ENCODE measurements at regions not wholly inside any gene's neighbourhood (a gene's known extent, or its start where the extent isn't known, plus 50 kb on each side); places are given as distances from the start of the nearest gene placed in this dataset.
"Not testable (repeated sequence)": the region's sequence is repeated elsewhere in the genome, so short reads cannot be mapped to it uniquely, and the experiment has no call there.

DNA sequence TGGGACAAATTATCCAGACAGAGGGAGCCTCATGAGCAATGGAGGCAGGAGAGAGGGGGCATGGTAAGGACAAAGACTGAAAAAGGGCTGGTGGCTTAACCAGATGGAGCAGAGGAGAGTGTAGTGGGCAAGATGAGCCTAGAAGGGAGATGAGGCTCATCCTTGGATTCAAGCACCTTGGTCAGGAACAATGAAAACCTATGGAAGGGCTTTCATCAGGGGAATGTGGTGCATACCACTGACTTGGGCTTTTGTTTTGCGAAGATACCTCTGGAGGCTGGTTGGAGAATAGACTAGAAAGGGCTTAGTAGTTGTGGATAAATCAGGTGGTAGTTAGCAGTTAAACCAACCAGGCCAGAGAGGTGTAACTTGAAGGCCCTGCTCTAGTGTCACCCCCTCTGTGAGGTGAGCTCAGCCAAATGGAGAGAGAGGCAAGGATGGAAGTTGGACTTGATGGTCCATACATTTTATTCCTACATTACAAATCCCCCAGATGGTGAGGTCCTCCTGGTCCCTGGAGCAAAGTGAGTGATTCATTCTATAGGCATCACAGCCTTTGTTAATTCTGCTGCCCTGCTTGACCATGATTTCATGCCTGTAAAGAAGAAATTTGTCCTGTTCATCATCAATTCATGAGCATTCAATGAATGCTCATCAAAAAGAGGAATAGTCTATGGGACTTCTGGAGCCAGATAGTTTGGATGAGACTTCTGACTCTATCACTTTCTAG, 264.8 kb upstream of the IGFBP7 start:
- no peak for DNase-seq

DNA sequence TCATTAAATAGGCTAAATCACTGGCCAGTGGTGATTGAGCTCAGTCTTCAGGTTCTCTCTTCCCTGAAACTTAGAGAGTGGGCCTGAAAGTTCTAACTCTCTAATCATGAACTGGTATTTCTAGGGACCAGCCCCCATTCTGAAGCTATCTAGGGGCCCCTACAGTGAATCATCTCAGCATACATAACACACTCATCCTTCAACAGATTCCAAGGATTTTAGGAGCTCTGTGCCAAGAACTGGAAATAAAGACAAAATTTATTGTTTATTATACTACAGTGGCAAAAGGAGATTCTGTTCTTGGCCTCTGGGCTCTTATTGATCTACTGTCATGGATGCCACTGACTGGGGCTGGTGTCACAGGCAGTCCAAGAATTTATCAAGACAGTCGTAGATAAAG, 263.8 kb upstream of the IGFBP7 start:
- no peak for DNase-seq

GRCh38 chr4:57371671-57372070, 261.5 kb upstream of the IGFBP7 start:
- DNase-seq, result no peak

GRCh38 chr4:57370691-57371090, 260.5 kb upstream of the IGFBP7 start:
- DNase-seq, result no peak

DNA sequence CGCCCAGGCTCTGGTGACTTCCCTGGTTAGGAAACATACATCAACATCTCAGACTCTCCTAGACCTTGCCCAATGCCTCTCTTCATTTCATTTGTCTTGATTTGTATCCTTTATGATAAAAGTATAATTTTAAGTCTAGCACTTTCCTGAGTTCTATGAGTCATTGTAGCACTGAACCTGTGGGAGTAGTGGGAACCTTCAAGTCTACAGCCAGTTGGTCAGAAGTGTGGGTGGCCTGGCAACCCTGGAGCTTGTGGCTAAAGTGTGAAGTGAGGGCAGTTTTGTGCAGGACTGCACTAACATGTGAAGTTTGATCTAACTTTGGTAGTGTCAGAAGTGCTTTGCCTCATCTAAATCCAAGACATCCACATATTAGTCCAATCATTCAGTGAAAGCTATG, 259.3 kb upstream of the IGFBP7 start:
- no peak for DNase-seq

DNA sequence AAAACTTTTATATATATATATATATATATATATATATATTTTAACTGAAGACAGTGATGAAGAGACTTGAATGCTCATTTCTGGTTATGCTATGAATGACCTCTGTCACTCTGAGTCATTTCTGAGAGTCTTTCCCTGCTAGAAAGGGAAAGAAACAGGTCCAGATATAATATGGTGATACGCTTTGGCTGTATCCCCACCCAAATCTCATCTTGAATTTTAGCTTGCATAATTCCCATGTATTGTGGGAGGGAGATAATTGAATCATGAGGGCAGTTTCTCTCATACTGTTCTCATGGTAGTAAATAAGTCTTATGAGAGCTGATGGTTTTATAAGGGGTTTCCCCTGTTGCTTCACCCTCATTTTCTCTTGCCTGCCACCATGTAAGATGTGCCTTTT, 254.1 kb upstream of the IGFBP7 start:
- no peak for DNase-seq

GRCh38 chr4:57363346-57363745, 253.2 kb upstream of the IGFBP7 start:
- DNase-seq, result no peak

- no peak for DNase-seq
These were observed 250.5 kb upstream of the IGFBP7 start for GRCh38 chr4:57360681-57361080.

- no peak for DNase-seq
These were observed 245.0 kb upstream of the IGFBP7 start for GRCh38 chr4:57355101-57355665.

DNA sequence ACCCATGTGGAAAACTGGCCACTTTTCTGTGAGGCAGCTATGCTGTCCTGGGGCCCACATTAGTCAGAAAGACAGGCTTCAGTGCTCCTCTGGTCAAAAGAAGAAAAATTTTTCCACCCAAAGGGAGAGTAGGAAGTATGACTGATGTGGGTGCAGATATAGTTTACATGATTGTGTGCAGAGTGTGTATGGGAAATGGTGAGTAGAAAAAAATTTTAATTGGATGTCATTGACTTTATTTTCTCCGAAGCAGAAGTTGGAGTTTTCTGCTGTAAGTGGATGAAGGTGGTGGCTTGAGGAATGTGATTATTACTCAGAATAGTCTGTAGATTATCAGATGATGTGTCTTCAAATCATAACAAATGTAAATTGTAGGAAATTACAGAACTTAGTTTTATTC, 241.5 kb upstream of the IGFBP7 start:
- no peak for DNase-seq

- no peak for DNase-seq
These were observed 234.1 kb upstream of the IGFBP7 start for GRCh38 chr4:57344296-57344695.

DNA sequence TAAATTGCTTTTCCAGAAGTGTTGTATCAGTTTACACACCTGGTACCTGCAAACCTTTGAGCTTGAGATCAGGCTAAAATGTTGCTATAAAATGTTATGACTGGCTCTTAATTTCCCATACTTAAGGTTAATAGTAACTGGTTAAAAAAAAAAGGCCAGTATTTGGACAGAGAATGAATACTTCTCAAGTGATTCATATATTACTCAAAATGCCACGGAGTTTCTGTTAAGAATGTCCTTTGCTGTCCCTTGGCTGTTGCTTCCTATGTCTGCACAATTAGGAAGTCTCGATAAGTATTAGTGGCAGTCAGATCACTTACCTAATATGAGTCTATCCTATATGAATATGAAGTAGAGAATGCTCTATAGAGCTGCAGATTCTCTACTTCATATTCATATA, 232.2 kb upstream of the IGFBP7 start:
- DNase-seq, result no peak

DNA sequence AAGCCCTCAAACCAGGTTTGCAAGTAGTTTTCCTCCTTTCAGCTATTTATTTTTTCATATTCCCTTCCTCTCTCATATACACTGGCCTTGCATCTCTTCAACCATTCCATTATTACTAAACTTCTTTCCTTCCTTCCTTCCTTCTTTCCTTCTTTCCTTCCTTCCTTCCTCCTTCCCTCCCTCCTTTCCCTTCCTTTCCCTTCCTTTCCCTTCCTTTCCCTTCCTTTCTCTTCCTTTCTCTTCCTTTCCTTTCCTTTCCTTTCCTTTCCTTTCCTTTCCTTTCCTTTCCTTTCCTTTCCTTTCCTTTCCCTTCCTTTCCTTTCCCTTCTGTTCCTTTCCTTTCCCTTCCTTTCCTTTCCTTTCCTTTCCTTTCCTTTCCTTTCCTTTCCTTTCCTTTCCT, 228.7 kb upstream of the IGFBP7 start:
- DNase-seq, result not testable (repeated sequence)

DNA sequence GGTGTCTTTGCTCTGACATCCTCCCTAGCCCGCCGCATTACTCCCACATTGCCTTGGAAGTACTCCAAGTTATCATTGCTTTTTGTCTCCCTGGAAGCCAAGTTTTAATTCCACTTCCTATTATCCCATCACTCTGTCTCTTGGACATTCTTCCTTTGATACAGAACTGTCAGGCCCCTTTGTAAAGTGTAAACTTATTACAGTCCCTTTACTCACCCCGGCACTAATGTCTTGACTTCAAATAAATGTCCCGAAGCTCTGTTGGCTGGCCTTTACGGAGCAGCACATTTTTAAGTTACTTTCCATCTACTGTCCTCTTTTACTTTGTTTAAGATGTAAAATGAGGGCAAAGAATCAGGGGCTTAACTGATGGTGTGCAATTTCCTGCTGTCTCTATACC, 223.5 kb upstream of the IGFBP7 start:
- DNase-seq, result no peak

DNA sequence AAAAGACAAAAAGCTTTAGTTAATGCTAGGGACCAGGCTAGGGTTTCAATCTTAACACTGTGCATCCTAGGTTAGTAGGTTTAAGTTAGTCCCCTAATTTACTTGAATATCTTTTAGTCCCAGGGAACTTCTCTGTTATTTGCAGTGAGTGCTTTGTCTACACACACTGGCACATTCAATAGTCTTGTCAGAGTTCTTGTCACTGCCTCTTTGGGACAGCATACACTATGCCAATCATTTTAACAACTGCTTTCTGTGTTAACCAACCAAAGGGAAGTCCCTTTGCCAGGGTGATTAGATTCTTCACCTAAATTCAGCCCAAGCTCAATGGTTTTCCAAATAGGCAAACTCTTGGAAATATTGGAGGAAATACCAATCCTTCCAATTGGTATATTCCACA, 221.8 kb upstream of the IGFBP7 start:
- DNase-seq, result no peak

- DNase-seq, result no peak
These were observed 219.1 kb upstream of the IGFBP7 start for GRCh38 chr4:57329279-57329678.

GRCh38 chr4:57324673-57325307, 214.6 kb upstream of the IGFBP7 start:
- DNase-seq, result no peak

DNA sequence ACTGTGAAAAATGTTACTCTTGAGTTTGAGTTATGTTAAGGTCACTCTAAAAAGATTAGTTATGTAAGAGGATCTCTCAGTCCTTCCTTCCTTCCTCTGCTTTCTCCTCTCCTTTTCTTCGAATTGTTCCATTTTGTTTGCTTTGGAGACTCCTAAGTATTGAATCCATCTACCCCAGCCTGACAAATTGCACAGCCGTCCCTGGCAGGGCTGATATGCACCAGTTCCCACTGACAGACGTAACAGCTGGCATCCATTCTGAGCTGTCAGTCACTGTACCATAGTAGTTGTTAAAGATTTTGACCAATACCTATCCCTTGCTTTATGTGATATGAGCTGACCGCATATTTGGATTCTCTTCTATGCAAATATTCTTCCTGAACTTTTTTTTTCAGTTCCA, 210.7 kb upstream of the IGFBP7 start:
- DNase-seq, result no peak

GRCh38 chr4:57320217-57320616, 210.0 kb upstream of the IGFBP7 start:
- no peak for DNase-seq

DNA sequence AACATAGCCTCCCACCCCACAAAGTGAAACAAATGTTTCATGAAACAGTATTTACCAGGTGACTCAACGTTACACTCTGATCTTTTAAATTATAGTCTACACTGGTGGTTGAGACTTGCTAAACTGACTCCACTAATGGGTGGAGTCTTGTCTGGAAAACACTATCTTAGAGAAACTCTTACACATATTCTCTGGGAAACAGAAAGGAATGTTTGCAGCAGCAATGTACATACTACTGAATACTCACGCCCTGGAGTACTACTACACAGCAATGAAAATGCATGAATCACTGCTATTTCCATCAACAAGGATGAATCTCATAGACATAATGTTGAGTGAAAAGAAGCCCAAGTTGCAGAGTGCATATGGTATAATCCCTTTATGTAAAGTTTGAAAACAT, 208.5 kb upstream of the IGFBP7 start:
- no peak for DNase-seq

DNA sequence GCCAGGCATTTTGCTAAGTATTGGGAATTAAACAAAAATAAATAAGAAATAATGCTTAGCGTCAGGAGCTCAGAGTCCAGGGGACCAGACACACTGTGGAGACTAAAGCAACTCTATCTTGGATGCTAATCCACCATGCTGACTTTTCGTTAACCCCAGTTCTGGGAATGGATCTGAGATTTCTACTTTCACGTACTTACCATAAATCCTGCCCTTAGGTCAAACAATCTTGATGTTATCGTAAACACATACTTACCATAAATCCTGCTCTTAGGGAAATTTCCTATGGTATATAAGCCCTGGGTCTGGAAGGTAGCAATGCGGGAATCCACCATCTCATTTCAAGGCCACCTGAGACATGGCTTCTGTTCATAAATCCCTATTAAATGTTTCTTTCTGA, 204.5 kb upstream of the IGFBP7 start:
- no peak for DNase-seq

DNA sequence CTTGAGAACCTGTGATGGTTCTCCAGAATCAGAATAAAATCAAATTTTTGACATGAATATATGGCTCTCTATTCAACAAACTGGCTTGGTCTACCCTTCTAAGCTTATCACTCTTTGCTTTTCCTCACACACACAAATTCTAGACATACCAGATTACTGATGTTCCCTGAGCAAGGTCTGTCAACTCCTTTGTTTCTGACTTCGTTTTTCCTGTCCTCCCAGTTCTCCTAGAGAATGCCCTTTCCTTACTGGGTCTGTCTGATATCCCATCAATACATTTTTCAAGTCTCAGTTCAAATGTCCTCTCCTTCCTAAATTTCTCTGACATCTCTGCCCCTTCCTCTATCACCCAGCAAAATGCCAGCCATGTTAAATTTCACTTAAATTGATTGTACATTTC, 202.1 kb upstream of the IGFBP7 start:
- no peak for DNase-seq

- DNase-seq, result no peak
These were observed 199.5 kb upstream of the IGFBP7 start for GRCh38 chr4:57309658-57310057.

DNA sequence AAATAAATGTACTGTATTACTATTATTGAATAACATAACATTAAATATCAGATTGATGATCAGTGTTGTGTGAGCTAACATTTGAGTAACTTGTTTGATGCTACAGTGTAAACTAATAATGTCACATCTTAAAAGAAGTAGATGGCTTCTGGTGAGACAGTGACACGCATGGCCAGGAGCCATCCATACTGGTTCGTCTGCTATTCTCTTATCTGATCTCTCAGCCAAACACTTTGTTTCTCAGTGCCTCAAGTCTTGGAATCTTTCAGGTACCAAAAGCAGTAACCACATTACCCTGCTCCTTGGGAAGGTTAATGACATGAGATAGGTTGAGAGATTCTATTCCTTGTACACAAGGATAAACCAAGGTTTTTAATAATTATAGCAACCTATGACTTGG, 198.1 kb upstream of the IGFBP7 start:
- DNase-seq, result no peak

- DNase-seq, result no peak
These were observed 195.7 kb upstream of the IGFBP7 start for GRCh38 chr4:57305836-57306235.

Data from NCI-H2029 (cell line).